ENCODE measurements at regions not wholly inside any gene's neighbourhood (a gene's known extent, or its start where the extent isn't known, plus 50 kb on each side); places are given as distances from the start of the nearest gene placed in this dataset.

DNA sequence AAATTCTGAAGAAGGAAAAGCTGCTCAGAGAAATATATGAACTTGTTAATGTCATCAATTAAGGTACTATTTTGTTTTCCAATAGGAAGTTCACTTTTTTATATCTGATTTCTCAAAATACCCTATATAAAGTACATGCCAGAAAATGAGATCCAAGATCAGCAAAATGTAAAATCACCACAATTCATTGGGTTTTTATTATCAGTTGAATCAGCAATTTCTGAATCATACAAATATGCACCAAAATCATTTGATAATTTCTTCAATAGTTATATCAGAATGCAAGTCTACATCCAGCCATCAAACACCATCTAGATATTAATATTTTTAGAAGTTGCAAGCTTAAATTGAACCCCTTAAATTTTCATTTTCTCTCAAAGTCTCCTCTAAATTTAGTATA, 1293.4 kb upstream of the NCAM2 start:
- no peak overlapping the region for H3K4me3 ChIP-seq
- no peak for DNase-seq
- H3K27ac ChIP-seq, result no peak overlapping the region
- no peaks in the 10 kb centered on the region for H3K9me3 ChIP-seq
- H3K36me3 ChIP-seq, result no peaks in the 10 kb centered on the region
- no peaks in the 10 kb centered on the region for H3K4me1 ChIP-seq
- no peaks in the 10 kb centered on the region for H3K27me3 ChIP-seq
- TF ChIP-seq POLR2AphosphoS5 (IDR thresholded peaks at IDR 0.05) (no peak), POLR2A (IDR thresholded peaks at IDR 0.05) (no peak), EP300 (IDR thresholded peaks at IDR 0.05) (no peak)
- TF ChIP-seq, protein P1, sequence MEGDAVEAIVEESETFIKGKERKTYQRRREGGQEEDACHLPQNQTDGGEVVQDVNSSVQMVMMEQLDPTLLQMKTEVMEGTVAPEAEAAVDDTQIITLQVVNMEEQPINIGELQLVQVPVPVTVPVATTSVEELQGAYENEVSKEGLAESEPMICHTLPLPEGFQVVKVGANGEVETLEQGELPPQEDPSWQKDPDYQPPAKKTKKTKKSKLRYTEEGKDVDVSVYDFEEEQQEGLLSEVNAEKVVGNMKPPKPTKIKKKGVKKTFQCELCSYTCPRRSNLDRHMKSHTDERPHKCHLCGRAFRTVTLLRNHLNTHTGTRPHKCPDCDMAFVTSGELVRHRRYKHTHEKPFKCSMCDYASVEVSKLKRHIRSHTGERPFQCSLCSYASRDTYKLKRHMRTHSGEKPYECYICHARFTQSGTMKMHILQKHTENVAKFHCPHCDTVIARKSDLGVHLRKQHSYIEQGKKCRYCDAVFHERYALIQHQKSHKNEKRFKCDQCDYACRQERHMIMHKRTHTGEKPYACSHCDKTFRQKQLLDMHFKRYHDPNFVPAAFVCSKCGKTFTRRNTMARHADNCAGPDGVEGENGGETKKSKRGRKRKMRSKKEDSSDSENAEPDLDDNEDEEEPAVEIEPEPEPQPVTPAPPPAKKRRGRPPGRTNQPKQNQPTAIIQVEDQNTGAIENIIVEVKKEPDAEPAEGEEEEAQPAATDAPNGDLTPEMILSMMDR (IDR thresholded peaks at IDR 0.05), result no peak
- intact Hi-C loops (cut with DNase I), result no loop called here

DNA sequence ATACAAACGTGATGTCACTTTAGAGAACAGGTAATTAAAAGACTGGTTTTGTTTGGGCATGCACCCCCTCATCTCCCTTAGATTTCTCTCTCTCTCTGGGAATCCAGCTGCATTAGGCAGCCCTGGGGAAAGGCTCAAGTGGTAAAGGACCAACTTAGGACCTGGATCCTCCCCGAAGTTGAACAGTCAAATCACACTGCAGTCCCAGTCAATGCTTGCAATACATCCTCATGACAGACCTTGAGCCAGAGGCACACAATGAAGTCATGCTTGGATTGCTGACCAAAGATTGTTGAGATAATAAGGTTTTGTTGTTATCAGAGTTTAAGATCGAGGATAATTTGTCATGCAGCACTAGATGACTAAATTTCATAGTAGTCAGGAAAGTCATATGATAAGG, 1285.8 kb upstream of the NCAM2 start:
- Histone ChIP-seq H3K27me3 (no peaks in the 10 kb centered on the region), H3K9me3 (no peaks in the 10 kb centered on the region), H3K4me3 (no peak overlapping the region), H3K36me3 (no peaks in the 10 kb centered on the region), H3K4me1 (no peaks in the 10 kb centered on the region), H3K27ac (no peak overlapping the region)
- WGBS, 2 donors, result 79 to 80% methylated on average over 3 of the region's 3 CpGs
- no peak for DNase-seq
- TF ChIP-seq POLR2A (IDR thresholded peaks at IDR 0.05) (no peak), EP300 (IDR thresholded peaks at IDR 0.05) (no peak), POLR2AphosphoS5 (IDR thresholded peaks at IDR 0.05) (no peak)
- TF ChIP-seq, protein P1 (IDR thresholded peaks at IDR 0.05), result no peak
- intact Hi-C loops (cut with DNase I), result no loop called here

DNA sequence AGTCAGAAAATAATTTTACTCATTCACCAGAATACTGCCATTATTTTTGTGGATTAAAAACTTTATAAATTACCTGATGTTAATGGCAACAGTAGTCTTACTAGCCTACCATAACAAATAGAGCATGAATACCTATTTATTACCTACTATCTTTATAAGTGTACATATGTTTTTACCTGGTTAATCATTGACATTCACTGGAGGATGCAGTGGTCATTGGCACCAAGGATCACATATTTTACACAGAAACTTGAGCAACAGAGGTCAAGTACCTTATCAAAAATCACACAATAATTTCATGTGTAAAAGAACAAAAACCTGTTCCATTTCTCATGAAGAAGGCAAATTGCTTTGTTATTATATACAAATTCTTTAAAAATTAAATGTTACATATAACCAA, 1284.9 kb upstream of the NCAM2 start:
- Histone ChIP-seq H3K27ac (no peak overlapping the region), H3K27me3 (no peaks in the 10 kb centered on the region), H3K9me3 (no peaks in the 10 kb centered on the region), H3K36me3 (no peaks in the 10 kb centered on the region), H3K4me1 (no peaks in the 10 kb centered on the region), H3K4me3 (no peak overlapping the region)
- DNase-seq, result no peak
- intact Hi-C loops (cut with DNase I), result no loop called here
- TF ChIP-seq POLR2A (IDR thresholded peaks at IDR 0.05) (no peak), POLR2AphosphoS5 (IDR thresholded peaks at IDR 0.05) (no peak), EP300 (IDR thresholded peaks at IDR 0.05) (no peak)
- TF ChIP-seq, protein P1 (IDR thresholded peaks at IDR 0.05), result no peak

DNA sequence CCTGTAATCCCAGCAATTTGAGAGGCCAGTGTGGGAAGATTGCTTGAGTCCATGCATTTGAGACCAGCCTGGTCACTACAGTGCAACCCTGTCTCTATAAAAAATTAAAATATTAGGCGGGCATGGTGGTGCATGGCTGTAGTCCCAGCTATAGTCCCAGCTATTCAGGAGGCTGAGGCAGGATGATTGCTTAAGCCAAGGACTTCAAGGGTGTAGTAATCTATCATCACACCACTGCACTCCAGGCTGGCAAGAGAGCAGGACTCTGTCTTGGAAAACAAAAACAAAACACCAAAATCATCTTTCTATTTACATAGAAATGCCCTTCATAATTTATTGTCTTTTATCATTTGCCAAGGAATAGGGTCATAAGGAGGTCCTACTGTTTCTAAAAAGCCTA, 1274.1 kb upstream of the NCAM2 start:
- TF ChIP-seq POLR2A (IDR thresholded peaks at IDR 0.05) (no peak), EP300 (IDR thresholded peaks at IDR 0.05) (no peak), POLR2AphosphoS5 (IDR thresholded peaks at IDR 0.05) (no peak)
- TF ChIP-seq, protein P1 (IDR thresholded peaks at IDR 0.05), result no peak
- H3K9me3 ChIP-seq, result peaks cover 0 to 6% (median 0%) of the 10 kb centered on the region in 4 donors
- no peak overlapping the region for H3K4me3 ChIP-seq
- no peak overlapping the region for H3K27ac ChIP-seq
- intact Hi-C loops (cut with DNase I), result no loop called here
- H3K27me3 ChIP-seq, result no peaks in the 10 kb centered on the region
- DNase-seq, result no peak
- H3K36me3 ChIP-seq, result no peaks in the 10 kb centered on the region
- no peaks in the 10 kb centered on the region for H3K4me1 ChIP-seq
- WGBS, 2 donors, result 83 to 84% methylated on average over 1 of the region's 1 CpG

DNA sequence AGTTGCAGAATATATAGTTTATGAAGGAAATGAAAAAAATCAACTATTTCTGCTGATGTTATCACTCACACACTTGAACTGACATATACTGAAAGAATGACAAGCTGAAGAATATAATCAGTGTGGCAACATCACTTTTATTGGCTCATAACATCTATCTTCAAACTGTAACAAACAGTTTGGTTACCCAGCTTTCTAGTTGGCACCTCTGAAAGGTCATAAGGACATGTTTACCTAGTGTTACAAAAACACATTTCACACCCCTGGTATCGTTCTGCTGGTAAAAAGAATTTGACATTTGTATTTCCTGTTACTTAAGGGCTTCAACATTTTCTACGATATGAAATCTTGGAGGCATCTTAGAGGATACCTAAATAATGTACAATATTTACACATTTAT, 1267.0 kb upstream of the NCAM2 start:
- H3K4me1 ChIP-seq, result no peaks in the 10 kb centered on the region
- WGBS, 2 donors, result 6 to 23% methylated on average over 2 of the region's 2 CpGs
- no peak for TF ChIP-seq EP300 (IDR thresholded peaks at IDR 0.05)
- TF ChIP-seq POLR2AphosphoS5 (IDR thresholded peaks at IDR 0.05), result no peak
- TF ChIP-seq, protein P1 (IDR thresholded peaks at IDR 0.05), result no peak
- no peak for TF ChIP-seq POLR2A (IDR thresholded peaks at IDR 0.05)

More for the DNA sequence above, 1267.0 kb upstream of the NCAM2 start:
- Histone ChIP-seq H3K9me3 (no peaks in the 10 kb centered on the region), H3K27ac (no peak overlapping the region), H3K27me3 (no peaks in the 10 kb centered on the region), H3K36me3 (no peaks in the 10 kb centered on the region), H3K4me3 (no peak overlapping the region)
- intact Hi-C loops (cut with DNase I), result no loop called here
- DNase-seq, result no peak
